Hepatocyte (in vitro differentiated cells): ENCODE measurements at regions not wholly inside any gene's neighbourhood (a gene's known extent, or its start where the extent isn't known, plus 50 kb on each side); places are given as distances from the start of the nearest gene placed in this dataset.

Source experiments
- DNase-seq: peaks from one replicate; pipeline ENCODE4 v3.0.0-alpha.2; 2016; ENCODE audit warnings: low spot score
- H2AFZ ChIP-seq: fragments of 200-600 bp; sonication (generic); 2 replicates; pipeline ENCODE4 v1.6.0; 2016; ENCODE audit warnings: antibody characterized with exemption, mild to moderate bottlenecking
- H3K27ac ChIP-seq: fragments of 200-600 bp; sonication (generic); 2 replicates; pipeline ENCODE4 v1.5.1; 2016; ENCODE audit warnings: mild to moderate bottlenecking
- H3K27me3 ChIP-seq: fragments of 200-600 bp; sonication (generic); 2 replicates; pipeline ENCODE4 v1.6.1; 2016
- H3K36me3 ChIP-seq: fragments of 200-600 bp; sonication (generic); replicated peaks from 2 replicates; pipeline ENCODE4 v1.5.1; 2016; ENCODE audit warnings: low read depth; ENCODE audit not compliant: insufficient read depth
- H3K4me1 ChIP-seq: fragments of 200-600 bp; sonication (generic); 2 replicates; pipeline ENCODE4 v1.5.1; 2016; ENCODE audit warnings: mild to moderate bottlenecking, moderate library complexity; ENCODE audit not compliant: insufficient read depth
- H3K4me2 ChIP-seq: fragments of 200-600 bp; sonication (generic); 2 replicates; pipeline ENCODE4 v1.6.0; 2016
- H3K4me3 ChIP-seq: fragments of 200-600 bp; sonication (generic); 2 replicates; pipeline ENCODE4 v1.5.1; 2016; ENCODE audit warnings: mild to moderate bottlenecking
- H3K79me2 ChIP-seq: fragments of 200-600 bp; sonication (generic); 2 replicates; pipeline ENCODE4 v1.6.0; 2017; ENCODE audit warnings: mild to moderate bottlenecking
- H3K9me2 ChIP-seq: fragments of 200-600 bp; sonication (generic); replicated peaks from 2 replicates; pipeline ENCODE4 v1.6.0; 2017; ENCODE audit warnings: mild to moderate bottlenecking; ENCODE audit not compliant: insufficient read depth
- H3K9me3 ChIP-seq: fragments of 200-600 bp; sonication (generic); 2 replicates; pipeline ENCODE4 v1.5.1; 2016; ENCODE audit warnings: low read depth, mild to moderate bottlenecking
- H4K20me1 ChIP-seq: fragments of 200-600 bp; sonication (generic); 2 replicates; pipeline ENCODE4 v1.6.0; 2016; ENCODE audit warnings: mild to moderate bottlenecking; ENCODE audit not compliant: insufficient read depth, poor library complexity, severe bottlenecking
- CTCF ChIP-seq: fragments of 200-600 bp; sonication (generic); IDR thresholded peaks from 2 replicates; pipeline ENCODE4 v1.5.1; 2016; ENCODE audit warnings: antibody characterized with exemption, mild to moderate bottlenecking; ENCODE audit not compliant: poor library complexity
- EZH2 ChIP-seq: fragments of 200-600 bp; sonication (generic); IDR thresholded peaks from 2 replicates; pipeline ENCODE4 v1.6.1; 2016; ENCODE audit warnings: antibody characterized with exemption, mild to moderate bottlenecking, borderline replicate concordance
- EZH2phosphoT487 ChIP-seq: fragments of 200-600 bp; sonication (generic); IDR thresholded peaks from one replicate; pipeline ENCODE4 v1.6.1; 2018; ENCODE audit warnings: antibody characterized with exemption, mild to moderate bottlenecking, low read depth, moderate library complexity; ENCODE audit not compliant: unreplicated experiment, severe bottlenecking
- WGBS: methylation state at CpG from one replicate; pipeline ENCODE4 v1.1.6; 2016; ENCODE audit warnings: low lambda C conversion rate; ENCODE audit errors: missing lambda C conversion rate; 5-methylcytosine and 5-hydroxymethylcytosine counted together

GRCh38 chr7:37555528-37555927 lies 106.9 kb upstream of the ELMO1 start:
- Histone ChIP-seq H3K27ac (no peak overlapping the region), H3K9me2 (no peaks in the 10 kb centered on the region), H3K27me3 (no peaks in the 10 kb centered on the region), H3K4me3 (no peak overlapping the region), H3K9me3 (no peaks in the 10 kb centered on the region), H4K20me1 (no peaks in the 10 kb centered on the region), H2AFZ (no peak overlapping the region), H3K4me1 (no peaks in the 10 kb centered on the region), H3K79me2 (no peaks in the 10 kb centered on the region), H3K36me3 (no peaks in the 10 kb centered on the region), H3K4me2 (no peak overlapping the region)
- DNase-seq: no peak
- TF ChIP-seq CTCF (no peak), EZH2 (no peak), EZH2phosphoT487 (no peak)

- 79% methylated on average over 5 of the region's 5 CpGs for WGBS
- H3K9me3 ChIP-seq: no peaks in the 10 kb centered on the region
- TF ChIP-seq EZH2phosphoT487 (no peak), EZH2 (no peak), CTCF (no peak)
These were observed 109.0 kb upstream of the ELMO1 start for GRCh38 chr7:37557571-37558209.

GRCh38 chr7:37558320-37559096 lies 109.8 kb upstream of the ELMO1 start:
- Histone ChIP-seq H3K4me1 (no peaks in the 10 kb centered on the region), H3K27me3 (no peaks in the 10 kb centered on the region), H2AFZ (no peak overlapping the region), H4K20me1 (no peaks in the 10 kb centered on the region), H3K27ac (no peak overlapping the region), H3K9me3 (no peaks in the 10 kb centered on the region), H3K79me2 (no peaks in the 10 kb centered on the region), H3K36me3 (no peaks in the 10 kb centered on the region), H3K9me2 (no peaks in the 10 kb centered on the region), H3K4me3 (no peak overlapping the region), H3K4me2 (no peak overlapping the region)
- no peak for TF ChIP-seq EZH2
- TF ChIP-seq CTCF: peak; percentile 14
- no peak for TF ChIP-seq EZH2phosphoT487
- no peak for DNase-seq
- 70% methylated on average over 3 of the region's 3 CpGs for WGBS

More at GRCh38 chr7:37557571-37558209, 109.0 kb upstream of the ELMO1 start:
- no peaks in the 10 kb centered on the region for H3K79me2 ChIP-seq
- no peaks in the 10 kb centered on the region for H3K27me3 ChIP-seq
- no peaks in the 10 kb centered on the region for H3K4me1 ChIP-seq
- no peaks in the 10 kb centered on the region for H3K9me2 ChIP-seq
- H3K4me3 ChIP-seq: no peak overlapping the region
- no peak overlapping the region for H2AFZ ChIP-seq
- H4K20me1 ChIP-seq: no peaks in the 10 kb centered on the region
- no peak overlapping the region for H3K4me2 ChIP-seq
- no peak for DNase-seq
- H3K27ac ChIP-seq: no peak overlapping the region
- H3K36me3 ChIP-seq: no peaks in the 10 kb centered on the region
